ENCODE measurements at regions not wholly inside any gene's neighbourhood (a gene's known extent, or its start where the extent isn't known, plus 50 kb on each side); places are given as distances from the start of the nearest gene placed in this dataset.
"Not testable (repeated sequence)": the region's sequence is repeated elsewhere in the genome, so short reads cannot be mapped to it uniquely, and the experiment has no call there.

- TF ChIP-seq, protein P1, sequence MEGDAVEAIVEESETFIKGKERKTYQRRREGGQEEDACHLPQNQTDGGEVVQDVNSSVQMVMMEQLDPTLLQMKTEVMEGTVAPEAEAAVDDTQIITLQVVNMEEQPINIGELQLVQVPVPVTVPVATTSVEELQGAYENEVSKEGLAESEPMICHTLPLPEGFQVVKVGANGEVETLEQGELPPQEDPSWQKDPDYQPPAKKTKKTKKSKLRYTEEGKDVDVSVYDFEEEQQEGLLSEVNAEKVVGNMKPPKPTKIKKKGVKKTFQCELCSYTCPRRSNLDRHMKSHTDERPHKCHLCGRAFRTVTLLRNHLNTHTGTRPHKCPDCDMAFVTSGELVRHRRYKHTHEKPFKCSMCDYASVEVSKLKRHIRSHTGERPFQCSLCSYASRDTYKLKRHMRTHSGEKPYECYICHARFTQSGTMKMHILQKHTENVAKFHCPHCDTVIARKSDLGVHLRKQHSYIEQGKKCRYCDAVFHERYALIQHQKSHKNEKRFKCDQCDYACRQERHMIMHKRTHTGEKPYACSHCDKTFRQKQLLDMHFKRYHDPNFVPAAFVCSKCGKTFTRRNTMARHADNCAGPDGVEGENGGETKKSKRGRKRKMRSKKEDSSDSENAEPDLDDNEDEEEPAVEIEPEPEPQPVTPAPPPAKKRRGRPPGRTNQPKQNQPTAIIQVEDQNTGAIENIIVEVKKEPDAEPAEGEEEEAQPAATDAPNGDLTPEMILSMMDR (IDR thresholded peaks at IDR 0.05; ENCODE audit: low read depth, low read length): no peak
- H3K4me3 ChIP-seq: no peak overlapping the region
- H3K9me3 ChIP-seq (ENCODE audit: low read depth): no peaks in the 10 kb centered on the region
- H3K27me3 ChIP-seq: no peaks in the 10 kb centered on the region
- H3K27ac ChIP-seq: no peak overlapping the region
- no peaks in the 10 kb centered on the region for H3K4me1 ChIP-seq (ENCODE audit: low read depth)
- DNase-seq (ENCODE audit: low read depth in 1 of 2, low spot score in 1 of 2): no peak
- H3K36me3 ChIP-seq: no peaks in the 10 kb centered on the region
Measured at GRCh38 chr10:2886662-2887061, 180.7 kb upstream of the PFKP start.

DNA sequence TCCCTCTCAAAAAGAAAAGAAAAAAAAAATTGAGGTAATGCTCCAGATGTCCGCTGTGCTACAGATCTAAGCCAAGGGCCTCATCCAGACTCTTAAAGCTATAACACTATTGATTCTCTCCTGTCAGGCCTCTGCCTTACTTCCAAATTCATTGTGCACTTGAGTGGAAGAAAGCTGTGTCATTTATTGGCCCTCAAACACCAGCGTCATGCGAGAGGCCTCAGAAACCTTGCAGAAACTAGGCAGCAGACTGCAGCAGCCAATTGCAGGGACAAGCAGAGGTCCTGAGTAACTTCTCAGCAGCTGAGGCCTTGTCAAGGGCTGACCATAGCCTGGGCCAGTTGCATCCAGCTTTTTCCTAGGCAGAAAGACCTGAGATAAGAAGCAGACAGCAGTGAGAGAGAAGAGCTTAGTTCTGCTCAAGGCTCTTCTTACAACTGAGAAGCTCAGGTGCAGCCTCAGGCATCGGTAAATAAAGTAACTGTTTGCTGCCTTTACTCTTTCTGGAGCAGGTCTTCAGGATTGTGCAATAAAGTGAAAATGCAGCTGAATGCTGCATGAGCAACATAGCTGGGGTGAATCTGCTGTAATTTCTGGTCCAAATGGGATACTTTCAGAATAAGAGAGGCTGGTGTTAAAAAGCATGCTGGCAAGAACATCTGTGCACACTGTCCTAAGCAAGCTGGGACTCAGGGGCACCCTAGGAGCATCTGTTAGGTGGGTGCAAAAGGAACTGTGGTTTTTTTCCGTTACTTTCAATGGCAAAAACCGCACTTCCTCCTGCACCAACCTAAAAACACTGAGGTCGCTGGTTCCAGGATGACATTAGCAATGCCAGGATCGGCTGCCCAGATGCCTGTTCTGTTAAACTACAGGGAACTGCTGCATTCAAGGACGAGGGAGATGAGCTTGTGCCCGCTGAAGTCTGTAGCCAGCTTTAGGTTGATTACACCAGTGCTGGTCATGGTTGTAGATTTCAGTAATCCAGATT lies 181.8 kb upstream of the PFKP start:
- no peak for DNase-seq (ENCODE audit: low read depth in 1 of 2, low spot score in 1 of 2)
- H3K36me3 ChIP-seq: no peaks in the 10 kb centered on the region
- H3K27me3 ChIP-seq: no peaks in the 10 kb centered on the region
- no peak overlapping the region for H3K27ac ChIP-seq
- TF ChIP-seq, protein P1 (IDR thresholded peaks at IDR 0.05; ENCODE audit: low read depth, low read length): no peak
- no peak overlapping the region for H3K4me3 ChIP-seq
- no peaks in the 10 kb centered on the region for H3K9me3 ChIP-seq (ENCODE audit: low read depth)
- H3K4me1 ChIP-seq (ENCODE audit: low read depth): no peaks in the 10 kb centered on the region

DNA sequence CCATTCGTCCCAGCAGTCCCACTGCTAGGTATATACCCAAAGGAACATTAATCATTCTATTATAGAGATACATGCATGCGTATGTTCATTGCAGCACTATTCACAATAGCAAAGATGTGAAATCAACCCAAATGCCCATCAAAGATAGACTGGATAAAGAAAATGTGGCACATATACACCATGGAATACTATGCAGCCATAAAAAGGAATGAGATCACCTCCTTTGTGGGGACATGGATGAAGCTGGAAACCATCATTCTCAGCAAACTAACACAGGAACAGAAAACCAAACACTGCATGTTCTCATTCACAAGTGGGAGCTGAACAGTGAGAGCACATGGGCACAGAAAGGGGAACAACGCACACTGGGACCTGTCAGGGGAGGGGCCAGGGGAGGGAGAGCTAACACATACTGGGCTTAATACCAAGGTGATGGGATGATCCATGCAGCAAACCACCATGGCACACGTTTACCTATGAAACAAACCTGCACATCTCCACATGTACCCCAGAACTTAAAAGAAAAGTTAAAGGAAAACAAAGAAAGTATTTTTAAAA lies 183.3 kb upstream of the PFKP start:
- H3K36me3 ChIP-seq; H3K4me3 ChIP-seq; H3K27me3 ChIP-seq; H3K9me3 ChIP-seq (ENCODE audit: low read depth); DNase-seq (ENCODE audit: low read depth in 1 of 2, low spot score in 1 of 2); H3K4me1 ChIP-seq (ENCODE audit: low read depth); H3K27ac ChIP-seq: not testable (repeated sequence)

GRCh38 chr10:2883238-2883637 lies 184.1 kb upstream of the PFKP start:
- Histone ChIP-seq H3K36me3 (no peaks in the 10 kb centered on the region), H3K9me3 (ENCODE audit: low read depth) (no peaks in the 10 kb centered on the region), H3K4me3 (no peak overlapping the region), H3K27me3 (no peaks in the 10 kb centered on the region), H3K27ac (no peak overlapping the region), H3K4me1 (ENCODE audit: low read depth) (no peaks in the 10 kb centered on the region)
- TF ChIP-seq, protein P1 (IDR thresholded peaks at IDR 0.05; ENCODE audit: low read depth, low read length): no peak
- DNase-seq (ENCODE audit: low read depth in 1 of 2, low spot score in 1 of 2): no peak

DNA sequence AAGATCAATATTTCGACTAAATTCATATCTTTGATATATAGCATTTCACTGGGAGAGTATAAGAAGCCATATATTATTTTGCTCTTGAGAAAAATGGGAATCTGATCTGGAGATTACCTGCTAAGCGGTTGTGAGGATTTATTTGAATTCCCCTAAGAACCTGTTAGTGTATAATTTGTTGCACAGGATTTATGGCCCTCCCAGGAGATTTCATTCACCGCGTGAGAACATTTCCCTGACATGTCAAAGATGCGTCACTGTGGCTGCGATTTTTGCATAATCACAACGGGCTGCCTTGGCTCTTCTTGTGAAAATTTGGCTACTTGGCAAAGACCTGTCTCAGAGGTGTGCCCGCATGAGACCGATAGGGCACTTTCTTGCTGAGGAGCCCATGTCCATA lies 184.7 kb upstream of the PFKP start:
- DNase-seq (ENCODE audit: low read depth in 1 of 2, low spot score in 1 of 2): no peak

More for the DNA sequence above, 184.7 kb upstream of the PFKP start:
- Histone ChIP-seq H3K9me3 (ENCODE audit: low read depth) (no peaks in the 10 kb centered on the region), H3K27ac (no peak overlapping the region), H3K27me3 (no peaks in the 10 kb centered on the region), H3K4me1 (ENCODE audit: low read depth) (no peaks in the 10 kb centered on the region), H3K36me3 (no peaks in the 10 kb centered on the region), H3K4me3 (no peak overlapping the region)
- TF ChIP-seq, protein P1 (IDR thresholded peaks at IDR 0.05; ENCODE audit: low read depth, low read length): no peak

Measured in cardiac muscle cell (in vitro differentiated cells and primary cell).